ENCODE measurements at regions not wholly inside any gene's neighbourhood (a gene's known extent, or its start where the extent isn't known, plus 50 kb on each side); places are given as distances from the start of the nearest gene placed in this dataset.

DNA sequence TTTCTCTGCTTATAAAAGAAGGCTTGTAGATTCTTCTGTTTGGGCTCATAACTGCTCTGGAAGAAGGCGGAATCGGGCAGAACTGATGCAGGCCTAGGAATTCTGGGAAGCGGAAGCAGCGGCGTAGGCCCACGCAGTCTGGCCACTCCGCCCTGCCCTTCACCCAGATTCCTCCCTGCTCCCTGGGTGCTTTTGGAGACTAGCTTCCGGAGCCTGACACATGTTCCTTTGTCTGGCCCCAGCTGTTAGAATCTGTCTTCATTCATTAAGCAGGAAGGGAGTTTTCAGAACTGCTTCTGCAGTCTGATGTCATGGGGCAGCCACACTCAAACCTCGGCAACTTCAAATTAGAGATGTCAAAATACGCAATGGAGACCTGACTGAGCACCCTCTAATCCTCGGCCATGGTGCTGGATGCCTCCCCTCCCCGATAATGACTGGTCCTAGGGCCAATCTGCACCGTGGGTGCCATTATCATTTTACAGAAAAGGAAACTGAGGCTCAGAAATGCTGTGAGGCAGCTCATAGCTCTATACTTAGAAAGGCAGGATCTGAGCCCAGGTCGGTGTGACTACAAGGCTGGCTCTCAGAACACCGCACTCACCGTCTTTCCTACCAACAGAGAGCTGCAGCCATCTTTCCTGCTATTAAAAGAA, 275.7 kb downstream of the MYCN start:
- Histone ChIP-seq H3K9me3 (ENCODE audit: control insufficient read depth in 4 of 4, low read length in 3 of 4) (no peaks in the 10 kb centered on the region), H3K27me3 (ENCODE audit: control insufficient read depth in 4 of 4, insufficient read depth in 4 of 4, low read length in 3 of 4) (no peaks in the 10 kb centered on the region), H3K36me3 (ENCODE audit: control insufficient read depth in 4 of 4, insufficient read depth in 3 of 4, low read depth in 1 of 4, low read length in 3 of 4) (no peaks in the 10 kb centered on the region), H3K4me3 (ENCODE audit: low read depth in 1 of 3, low read length in 3 of 3) (no peak overlapping the region), H3K9ac (ENCODE audit: low read depth in 1 of 2, low read length in 2 of 2) (no peak overlapping the region), H3K27ac (ENCODE audit: low read depth in 1 of 2, low read length in 2 of 2) (no peak overlapping the region), H3K4me1 (ENCODE audit: control insufficient read depth in 4 of 4, insufficient read depth in 4 of 4, low read length in 3 of 4) (no peaks in the 10 kb centered on the region)
- no peak for TF ChIP-seq JUND (IDR thresholded peaks at IDR 0.05)
- TF ChIP-seq HNF4A (conservative IDR thresholded peaks at IDR 0.05), result no peak
- TF ChIP-seq, protein P1, sequence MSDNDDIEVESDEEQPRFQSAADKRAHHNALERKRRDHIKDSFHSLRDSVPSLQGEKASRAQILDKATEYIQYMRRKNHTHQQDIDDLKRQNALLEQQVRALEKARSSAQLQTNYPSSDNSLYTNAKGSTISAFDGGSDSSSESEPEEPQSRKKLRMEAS (IDR thresholded peaks at IDR 0.05), result no peak
- TF ChIP-seq, protein P2, sequence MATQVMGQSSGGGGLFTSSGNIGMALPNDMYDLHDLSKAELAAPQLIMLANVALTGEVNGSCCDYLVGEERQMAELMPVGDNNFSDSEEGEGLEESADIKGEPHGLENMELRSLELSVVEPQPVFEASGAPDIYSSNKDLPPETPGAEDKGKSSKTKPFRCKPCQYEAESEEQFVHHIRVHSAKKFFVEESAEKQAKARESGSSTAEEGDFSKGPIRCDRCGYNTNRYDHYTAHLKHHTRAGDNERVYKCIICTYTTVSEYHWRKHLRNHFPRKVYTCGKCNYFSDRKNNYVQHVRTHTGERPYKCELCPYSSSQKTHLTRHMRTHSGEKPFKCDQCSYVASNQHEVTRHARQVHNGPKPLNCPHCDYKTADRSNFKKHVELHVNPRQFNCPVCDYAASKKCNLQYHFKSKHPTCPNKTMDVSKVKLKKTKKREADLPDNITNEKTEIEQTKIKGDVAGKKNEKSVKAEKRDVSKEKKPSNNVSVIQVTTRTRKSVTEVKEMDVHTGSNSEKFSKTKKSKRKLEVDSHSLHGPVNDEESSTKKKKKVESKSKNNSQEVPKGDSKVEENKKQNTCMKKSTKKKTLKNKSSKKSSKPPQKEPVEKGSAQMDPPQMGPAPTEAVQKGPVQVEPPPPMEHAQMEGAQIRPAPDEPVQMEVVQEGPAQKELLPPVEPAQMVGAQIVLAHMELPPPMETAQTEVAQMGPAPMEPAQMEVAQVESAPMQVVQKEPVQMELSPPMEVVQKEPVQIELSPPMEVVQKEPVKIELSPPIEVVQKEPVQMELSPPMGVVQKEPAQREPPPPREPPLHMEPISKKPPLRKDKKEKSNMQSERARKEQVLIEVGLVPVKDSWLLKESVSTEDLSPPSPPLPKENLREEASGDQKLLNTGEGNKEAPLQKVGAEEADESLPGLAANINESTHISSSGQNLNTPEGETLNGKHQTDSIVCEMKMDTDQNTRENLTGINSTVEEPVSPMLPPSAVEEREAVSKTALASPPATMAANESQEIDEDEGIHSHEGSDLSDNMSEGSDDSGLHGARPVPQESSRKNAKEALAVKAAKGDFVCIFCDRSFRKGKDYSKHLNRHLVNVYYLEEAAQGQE (IDR thresholded peaks at IDR 0.05), result no peak
- TF ChIP-seq, protein P3, sequence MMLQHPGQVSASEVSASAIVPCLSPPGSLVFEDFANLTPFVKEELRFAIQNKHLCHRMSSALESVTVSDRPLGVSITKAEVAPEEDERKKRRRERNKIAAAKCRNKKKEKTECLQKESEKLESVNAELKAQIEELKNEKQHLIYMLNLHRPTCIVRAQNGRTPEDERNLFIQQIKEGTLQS (IDR thresholded peaks at IDR 0.05), result no peak
- no peak for TF ChIP-seq RAD21 (IDR thresholded peaks at IDR 0.05)
- TF ChIP-seq TAF1 (conservative IDR thresholded peaks at IDR 0.05), result no peak
- no peak for TF ChIP-seq FOXA1 (IDR thresholded peaks at IDR 0.05)
- TF ChIP-seq YY1 (IDR thresholded peaks at IDR 0.05), result no peak
- no peak for TF ChIP-seq GABPA (IDR thresholded peaks at IDR 0.05 in 1 of 2, conservative IDR thresholded peaks at IDR 0.05 in 1 of 2)
- no peak for TF ChIP-seq FOXA2 (IDR thresholded peaks at IDR 0.05)
- TF ChIP-seq HNF4G (IDR thresholded peaks at IDR 0.05), result no peak
- no peak for TF ChIP-seq NR2F2 (IDR thresholded peaks at IDR 0.05)
- TF ChIP-seq, protein P4, sequence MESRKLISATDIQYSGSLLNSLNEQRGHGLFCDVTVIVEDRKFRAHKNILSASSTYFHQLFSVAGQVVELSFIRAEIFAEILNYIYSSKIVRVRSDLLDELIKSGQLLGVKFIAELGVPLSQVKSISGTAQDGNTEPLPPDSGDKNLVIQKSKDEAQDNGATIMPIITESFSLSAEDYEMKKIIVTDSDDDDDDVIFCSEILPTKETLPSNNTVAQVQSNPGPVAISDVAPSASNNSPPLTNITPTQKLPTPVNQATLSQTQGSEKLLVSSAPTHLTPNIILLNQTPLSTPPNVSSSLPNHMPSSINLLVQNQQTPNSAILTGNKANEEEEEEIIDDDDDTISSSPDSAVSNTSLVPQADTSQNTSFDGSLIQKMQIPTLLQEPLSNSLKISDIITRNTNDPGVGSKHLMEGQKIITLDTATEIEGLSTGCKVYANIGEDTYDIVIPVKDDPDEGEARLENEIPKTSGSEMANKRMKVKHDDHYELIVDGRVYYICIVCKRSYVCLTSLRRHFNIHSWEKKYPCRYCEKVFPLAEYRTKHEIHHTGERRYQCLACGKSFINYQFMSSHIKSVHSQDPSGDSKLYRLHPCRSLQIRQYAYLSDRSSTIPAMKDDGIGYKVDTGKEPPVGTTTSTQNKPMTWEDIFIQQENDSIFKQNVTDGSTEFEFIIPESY (IDR thresholded peaks at IDR 0.05), result no peak
- TF ChIP-seq, protein P5, sequence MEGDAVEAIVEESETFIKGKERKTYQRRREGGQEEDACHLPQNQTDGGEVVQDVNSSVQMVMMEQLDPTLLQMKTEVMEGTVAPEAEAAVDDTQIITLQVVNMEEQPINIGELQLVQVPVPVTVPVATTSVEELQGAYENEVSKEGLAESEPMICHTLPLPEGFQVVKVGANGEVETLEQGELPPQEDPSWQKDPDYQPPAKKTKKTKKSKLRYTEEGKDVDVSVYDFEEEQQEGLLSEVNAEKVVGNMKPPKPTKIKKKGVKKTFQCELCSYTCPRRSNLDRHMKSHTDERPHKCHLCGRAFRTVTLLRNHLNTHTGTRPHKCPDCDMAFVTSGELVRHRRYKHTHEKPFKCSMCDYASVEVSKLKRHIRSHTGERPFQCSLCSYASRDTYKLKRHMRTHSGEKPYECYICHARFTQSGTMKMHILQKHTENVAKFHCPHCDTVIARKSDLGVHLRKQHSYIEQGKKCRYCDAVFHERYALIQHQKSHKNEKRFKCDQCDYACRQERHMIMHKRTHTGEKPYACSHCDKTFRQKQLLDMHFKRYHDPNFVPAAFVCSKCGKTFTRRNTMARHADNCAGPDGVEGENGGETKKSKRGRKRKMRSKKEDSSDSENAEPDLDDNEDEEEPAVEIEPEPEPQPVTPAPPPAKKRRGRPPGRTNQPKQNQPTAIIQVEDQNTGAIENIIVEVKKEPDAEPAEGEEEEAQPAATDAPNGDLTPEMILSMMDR (IDR thresholded peaks at IDR 0.05; ENCODE audit: low read depth, low read length, missing input control), result no peak
- no peak for TF ChIP-seq SP1 (IDR thresholded peaks at IDR 0.05)
- TF ChIP-seq RXRA (IDR thresholded peaks at IDR 0.05), result no peak
- 92% methylated on average over 16 of the region's 16 CpGs for WGBS
- no peak for DNase-seq (ENCODE audit: low spot score)
